AG09319 (cell line): ENCODE measurements at regions not wholly inside any gene's neighbourhood (a gene's known extent, or its start where the extent isn't known, plus 50 kb on each side); places are given as distances from the start of the nearest gene placed in this dataset.

Experiments
- DNase-seq: peaks from one replicate; pipeline ENCODE4 v3.0.0-alpha.2; 2010; ENCODE audit warnings: low read depth; ENCODE audit errors: extremely low read depth
- CTCF ChIP-seq: IDR thresholded peaks from 2 replicates; pipeline ENCODE4 v1.5.1; 2011; ENCODE audit warnings: low read depth, mild to moderate bottlenecking, inconsistent platforms, low read length, moderate library complexity

GRCh38 chr7:52074912-52075311, 758.3 kb upstream of the COBL start:
- DNase-seq: no peak
- no peak for TF ChIP-seq CTCF

- no peak for DNase-seq
- TF ChIP-seq CTCF: no peak
Observed at GRCh38 chr7:52074071-52074470, 757.5 kb upstream of the COBL start.

GRCh38 chr7:52071744-52072143, 755.1 kb upstream of the COBL start:
- no peak for DNase-seq
- no peak for TF ChIP-seq CTCF

GRCh38 chr7:52064493-52064892, 747.9 kb upstream of the COBL start:
- DNase-seq: no peak
- no peak for TF ChIP-seq CTCF

GRCh38 chr7:52061666-52062065, 745.1 kb upstream of the COBL start:
- TF ChIP-seq CTCF: no peak
- no peak for DNase-seq

GRCh38 chr7:52053525-52053924, 736.9 kb upstream of the COBL start:
- DNase-seq: no peak
- no peak for TF ChIP-seq CTCF

- DNase-seq: no peak
- TF ChIP-seq CTCF: no peak
Observed at GRCh38 chr7:52030722-52031121, 714.1 kb upstream of the COBL start.
